H1 (cell line): ENCODE measurements at regions not wholly inside any gene's neighbourhood (a gene's known extent, or its start where the extent isn't known, plus 50 kb on each side); places are given as distances from the start of the nearest gene placed in this dataset.

Source experiments
- CTCF ChIA-PET: fragments of 300-600 bp; sonication (Branson Sonifier 250); formaldehyde crosslinking; loops from one replicate; lab custom pipeline; 2021; ENCODE audit not compliant: partially characterized antibody; lab: Charles Lee
- POLR2A ChIA-PET: fragments of 300-600 bp; sonication (Branson Sonifier 250); formaldehyde crosslinking; loops from one replicate; lab custom pipeline; 2021; ENCODE audit warnings: inconsistent platforms; ENCODE audit not compliant: partially characterized antibody; lab: Charles Lee
- DNase-seq, 2 experiments: peaks; one replicate each; pipeline versions ENCODE4 v3.0.0 to v3.0.0-alpha.2; 2010 to 2022; ENCODE audit warnings: low spot score in 2 of 2, low read depth in 1 of 2, mixed read lengths in 1 of 2
- FAIRE-seq: peaks from 2 replicates; lab custom pipeline; 2011; peaks lifted over from hg19 to GRCh38; lab: Jason Lieb, UNC
- H2AFZ ChIP-seq: 2 replicates; pipeline ENCODE4 v1.8.1; 2012; ENCODE audit warnings: low read length, inconsistent platforms
- H2AK5ac ChIP-seq: 2 replicates; pipeline ENCODE4 v1.6.1; 2013; ENCODE audit warnings: low read depth, low read length
- H2BK120ac ChIP-seq: replicated peaks from 2 replicates; pipeline ENCODE3; 2013; ENCODE audit warnings: low read depth, low read length, inconsistent platforms
- H2BK12ac ChIP-seq: 2 replicates; pipeline ENCODE4 v1.6.1; 2013; ENCODE audit warnings: low read depth, low read length
- H2BK15ac ChIP-seq: 2 replicates; pipeline ENCODE4 v1.6.1; 2013; ENCODE audit warnings: low read length
- H2BK20ac ChIP-seq: 2 replicates; pipeline ENCODE4 v1.6.1; 2013; ENCODE audit warnings: low read length
- H2BK5ac ChIP-seq: 2 replicates; pipeline ENCODE4 v1.6.1; 2013; ENCODE audit warnings: low read depth, low read length
- H3K14ac ChIP-seq: 2 replicates; pipeline ENCODE4 v1.6.1; 2013; ENCODE audit warnings: inconsistent platforms; ENCODE audit not compliant: insufficient read length
- H3K18ac ChIP-seq: 2 replicates; pipeline ENCODE4 v1.6.1; 2013; ENCODE audit warnings: low read length; ENCODE audit errors: extremely low read depth
- H3K23ac ChIP-seq: 2 replicates; pipeline ENCODE4 v1.6.1; 2013; ENCODE audit warnings: inconsistent platforms; ENCODE audit not compliant: insufficient read length
- H3K23me2 ChIP-seq: 2 replicates; pipeline ENCODE4 v1.6.1; 2013; ENCODE audit warnings: low read depth, low read length
- H3K27ac ChIP-seq: 2 replicates; pipeline ENCODE4 v1.6.1; 2011; ENCODE audit warnings: low read depth, low read length, inconsistent platforms
- H3K27me3 ChIP-seq, 4 experiments: replicated peaks in 1 of 4; 1 replicate in 1 of 4; 2 replicates in 3 of 4; pipeline versions ENCODE4 v1.6.1 to v1.8.1; 2011 to 2013; ENCODE audit warnings: low read length in 3 of 4, mild to moderate bottlenecking in 3 of 4, inconsistent platforms in 2 of 4, mixed read lengths in 2 of 4, moderate library complexity in 1 of 4; ENCODE audit not compliant: control insufficient read depth in 3 of 4, insufficient read depth in 3 of 4; ENCODE audit errors: extremely low read depth in 1 of 4
- H3K36me3 ChIP-seq, 4 experiments: 2 replicates each; pipeline versions ENCODE4 v1.6.1 to v1.8.1; 2011 to 2013; ENCODE audit warnings: mild to moderate bottlenecking in 4 of 4, low read length in 3 of 4, moderate library complexity in 2 of 4, control low read depth in 1 of 4, inconsistent platforms in 1 of 4; ENCODE audit not compliant: insufficient read depth in 4 of 4, control insufficient read depth in 2 of 4
- H3K4ac ChIP-seq: replicated peaks from 2 replicates; pipeline ENCODE3; 2013; ENCODE audit warnings: low read length, low read depth, mixed read lengths, inconsistent platforms; ENCODE audit not compliant: insufficient read length
- H3K4me1 ChIP-seq, 4 experiments: replicated peaks in 1 of 4; 1 replicate in 1 of 4; 2 replicates in 3 of 4; pipeline versions ENCODE4 v1.6.1 to v1.8.1; 2011 to 2013; ENCODE audit warnings: low read length in 3 of 4, inconsistent platforms in 2 of 4, mixed read lengths in 1 of 4; ENCODE audit not compliant: insufficient read depth in 4 of 4, control insufficient read depth in 3 of 4
- H3K4me2 ChIP-seq, 2 experiments: 2 replicates each; pipeline versions ENCODE4 v1.6.1 to v1.8.1; 2011 to 2013; ENCODE audit warnings: low read depth in 2 of 2, low read length in 2 of 2, control low read depth in 1 of 2, inconsistent platforms in 1 of 2, mild to moderate bottlenecking in 1 of 2; ENCODE audit not compliant: insufficient read depth in 1 of 2
- H3K4me3 ChIP-seq, 4 experiments: fragments of 200-600, 300-600 bp in 1 of 4; sonication (generic), shearing (Covaris generic), sonication (Bioruptor Twin) in 1 of 4; 2 replicates each; pipeline versions ENCODE4 v1.5.1 to v1.8.1; 2011 to 2016; ENCODE audit warnings: low read length in 4 of 4, low read depth in 3 of 4, control low read depth in 2 of 4, inconsistent platforms in 2 of 4, mild to moderate bottlenecking in 2 of 4, mixed read lengths in 1 of 4, moderate library complexity in 1 of 4; ENCODE audit not compliant: insufficient read depth in 2 of 4; ENCODE audit errors: extremely low read depth in 1 of 4
- H3K56ac ChIP-seq: replicated peaks from 2 replicates; pipeline ENCODE3; 2013; ENCODE audit warnings: low read depth, mild to moderate bottlenecking, mixed read lengths, low read length, inconsistent platforms; ENCODE audit not compliant: insufficient read length
- H3K79me1 ChIP-seq: 2 replicates; pipeline ENCODE4 v1.6.1; 2013; ENCODE audit warnings: low read depth, low read length, control low read depth
- H3K79me2 ChIP-seq, 2 experiments: 2 replicates each; pipeline versions ENCODE4 v1.6.1 to v1.8.1; 2012 to 2013; ENCODE audit warnings: low read length in 2 of 2, mild to moderate bottlenecking in 2 of 2, inconsistent platforms in 1 of 2; ENCODE audit not compliant: insufficient read depth in 2 of 2, control insufficient read depth in 1 of 2
- H3K9ac ChIP-seq, 4 experiments: replicated peaks in 1 of 4; 1 replicate in 1 of 4; 2 replicates in 3 of 4; pipeline versions ENCODE4 v1.6.1 to v1.8.1; 2011 to 2013; ENCODE audit warnings: low read depth in 3 of 4, low read length in 3 of 4, control low read depth in 2 of 4, mild to moderate bottlenecking in 2 of 4, moderate library complexity in 2 of 4, inconsistent platforms in 1 of 4; ENCODE audit errors: extremely low read depth in 1 of 4
- H3K9me3 ChIP-seq, 2 experiments: 2 replicates each; pipeline versions ENCODE4 v1.6.1 to v1.8.1; 2012 to 2013; ENCODE audit warnings: mild to moderate bottlenecking in 2 of 2, moderate library complexity in 2 of 2, control low read depth in 1 of 2, inconsistent platforms in 1 of 2, low read depth in 1 of 2, low read length in 1 of 2, mixed read lengths in 1 of 2; ENCODE audit not compliant: insufficient read depth in 2 of 2
- H4K20me1 ChIP-seq, 2 experiments: replicated peaks in 1 of 2; 2 replicates each; pipeline versions ENCODE3 to v1.8.1; 2011 to 2013; ENCODE audit warnings: inconsistent platforms in 2 of 2, low read length in 2 of 2, mild to moderate bottlenecking in 1 of 2; ENCODE audit not compliant: insufficient read depth in 2 of 2, control insufficient read depth in 1 of 2
- H4K5ac ChIP-seq: 2 replicates; pipeline ENCODE4 v1.6.1; 2013; ENCODE audit warnings: low read length, low read depth, mixed read lengths, inconsistent platforms; ENCODE audit not compliant: insufficient read length
- H4K8ac ChIP-seq: 2 replicates; pipeline ENCODE4 v1.8.0; 2013; ENCODE audit warnings: mild to moderate bottlenecking, moderate library complexity, low read length, inconsistent platforms; ENCODE audit not compliant: insufficient read depth; ENCODE audit errors: extremely low read depth
- H4K91ac ChIP-seq: replicated peaks from 2 replicates; pipeline ENCODE3; 2013; ENCODE audit warnings: low read length, mixed read lengths, inconsistent platforms; ENCODE audit not compliant: insufficient read length
- ASH2L ChIP-seq: fragments of 200-600, 300-600 bp; sonication (generic); IDR thresholded peaks from one replicate; pipeline ENCODE4 v1.7.1; 2017; ENCODE audit warnings: low read length
- BCL11A ChIP-seq, 2 experiments: IDR thresholded peaks; one replicate each; pipeline ENCODE4 v1.6.1; 2011; ENCODE audit warnings: low read depth in 2 of 2, low read length in 2 of 2, mild to moderate bottlenecking in 2 of 2
- CBX8 ChIP-seq: fragments of 300-800, 300-1000 bp; sonication (generic); IDR thresholded peaks from 2 replicates; pipeline ENCODE4 v1.7.1; 2016; ENCODE audit warnings: low read depth, low read length, borderline replicate concordance
- CTBP2 ChIP-seq: IDR thresholded peaks from 2 replicates; pipeline ENCODE4 v1.7.0; 2011; ENCODE audit warnings: borderline replicate concordance, mild to moderate bottlenecking, moderate library complexity, mixed read lengths, low read length; ENCODE audit not compliant: insufficient read depth, insufficient read length
- EP300 ChIP-seq, 2 experiments: IDR thresholded peaks; 1 replicate in 1 of 2; 2 replicates in 1 of 2; pipeline ENCODE4 v1.6.1; 2011 to 2012; ENCODE audit warnings: low read depth in 2 of 2, low read length in 2 of 2, mild to moderate bottlenecking in 2 of 2, borderline replicate concordance in 1 of 2, inconsistent platforms in 1 of 2, moderate library complexity in 1 of 2
- GABPA ChIP-seq: IDR thresholded peaks from 2 replicates; pipeline ENCODE4 v1.6.1; 2011; ENCODE audit warnings: mild to moderate bottlenecking, low read length, moderate library complexity, borderline replicate concordance; ENCODE audit not compliant: insufficient read depth
- POU5F1 ChIP-seq: IDR thresholded peaks from 2 replicates; pipeline ENCODE4 v1.6.1; 2011; ENCODE audit warnings: low read depth, mild to moderate bottlenecking, low read length, moderate library complexity
- SP2 ChIP-seq: IDR thresholded peaks from 2 replicates; pipeline ENCODE4 v1.6.1; 2012; ENCODE audit warnings: mild to moderate bottlenecking, low read length, inconsistent platforms
- TBP ChIP-seq: IDR thresholded peaks from 2 replicates; pipeline ENCODE4 v1.6.1; 2011; ENCODE audit warnings: low read depth, low read length, improper control_type of control experiment
- YY1 ChIP-seq: IDR thresholded peaks from 2 replicates; pipeline ENCODE4 v1.6.1; 2011; ENCODE audit warnings: low read depth, mild to moderate bottlenecking, low read length
- WGBS, 2 experiments: shearing (Covaris generic) in 1 of 2; methylation state at CpG; one replicate each; pipeline versions ENCODE4 v1.1.6 to v1.1.7; 2013 to 2015; ENCODE audit warnings: low lambda C conversion rate in 2 of 2, mixed read lengths in 2 of 2, inconsistent platforms in 1 of 2, low coverage in 1 of 2, missing lambda C conversion rate in 1 of 2; ENCODE audit not compliant: insufficient replicate concordance in 2 of 2, insufficient coverage in 1 of 2, insufficient read length in 1 of 2; ENCODE audit errors: extremely low coverage in 1 of 2, missing lambda C conversion rate in 1 of 2; 5-methylcytosine and 5-hydroxymethylcytosine counted together

DNA sequence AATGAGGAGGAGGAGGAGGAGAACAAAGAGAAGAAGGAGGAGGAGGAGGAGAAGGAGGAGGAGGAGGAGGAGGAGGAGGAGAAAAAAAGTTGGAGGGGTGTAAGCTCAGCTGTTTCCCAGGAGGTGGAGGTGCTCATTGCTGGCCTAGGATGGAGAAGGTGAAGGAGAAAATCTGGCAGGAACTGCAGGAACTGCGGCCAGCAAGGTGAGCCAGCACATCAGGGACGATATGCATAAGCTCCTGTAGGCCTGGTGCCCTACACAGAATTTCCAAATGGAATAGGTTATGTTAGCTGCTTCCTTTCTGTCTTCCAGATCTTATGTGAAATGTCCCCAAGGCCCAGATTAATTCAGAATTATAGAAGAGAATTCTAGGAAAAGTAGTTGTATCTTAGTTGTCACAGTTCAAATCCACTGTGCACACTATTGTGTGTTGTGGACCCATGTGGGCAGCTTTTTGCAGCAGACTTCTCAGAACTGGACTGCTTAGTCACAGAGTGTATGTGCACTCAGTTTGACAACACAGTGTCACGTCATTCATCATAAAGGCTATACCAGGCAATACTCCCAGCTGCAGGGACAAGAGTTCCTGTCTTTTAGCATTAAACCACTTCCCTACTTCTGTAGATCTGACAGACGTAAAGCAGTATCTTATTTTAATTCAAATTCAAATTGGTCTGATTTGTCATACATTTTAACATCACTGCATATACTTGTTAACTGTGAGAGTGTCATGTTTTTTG is 303.7 kb downstream of the HLX start:
- Histone ChIP-seq H4K5ac (no peak overlapping the region), H3K27ac (no peak overlapping the region), H3K4me1 (no peaks in the 10 kb centered on the region), H2AK5ac (no peak overlapping the region), H3K79me1 (no peaks in the 10 kb centered on the region), H3K23ac (no peak overlapping the region), H2BK20ac (no peak overlapping the region), H3K27me3 (no peaks in the 10 kb centered on the region), H3K14ac (no peak overlapping the region), H3K4me2 (no peak overlapping the region), H3K4ac (no peak overlapping the region), H3K4me3 (no peak overlapping the region), H4K8ac (no peak overlapping the region), H2AFZ (no peak overlapping the region), H3K79me2 (no peaks in the 10 kb centered on the region), H3K18ac (no peak overlapping the region), H4K20me1 (no peaks in the 10 kb centered on the region), H3K9me3 (no peaks in the 10 kb centered on the region), H2BK120ac (no peak overlapping the region), H2BK15ac (0 out of 2 replicates have a peak overlapping the region, but pooled peaks have one; percentile 46), H4K91ac (no peak overlapping the region), H3K56ac (no peak overlapping the region), H3K36me3 (no peaks in the 10 kb centered on the region), H2BK5ac (no peak overlapping the region), H2BK12ac (no peak overlapping the region), H3K23me2 (no peaks in the 10 kb centered on the region), H3K9ac (no peak overlapping the region)
- WGBS, 2 experiments = 88% methylated on average over 4 of the region's 4 CpGs; no CpG with 5 or more reads in 1 of the 2 experiments
- POLR2A ChIA-PET = no interaction called here
- FAIRE-seq (no peak), DNase-seq (no peak)
- CTCF ChIA-PET = no interaction called here
- TF ChIP-seq BCL11A (IDR thresholded peaks at IDR 0.05; ENCODE audit: low read depth in 2 of 2, low read length in 2 of 2) (no peak), YY1 (no peak), SP2 (no peak), EP300 (IDR thresholded peaks at IDR 0.05; ENCODE audit: borderline replicate concordance in 1 of 2, low read depth in 2 of 2, low read length in 2 of 2) (no peak), TBP (no peak), GABPA (no peak), CBX8 (no peak), CTBP2 (no peak), ASH2L (no peak), POU5F1 (no peak)
